Neural cell (in vitro differentiated cells): ENCODE measurements at regions not wholly inside any gene's neighbourhood (a gene's known extent, or its start where the extent isn't known, plus 50 kb on each side); places are given as distances from the start of the nearest gene placed in this dataset.

Experiments
- H2AFZ ChIP-seq: fragments of 200-600, 300-800 bp; sonication (generic), shearing (Covaris generic); 2 replicates; pipeline ENCODE4 v1.6.0; 2014; ENCODE audit warnings: low read depth, mild to moderate bottlenecking, antibody characterized with exemption, low read length, moderate library complexity
- H3F3A ChIP-seq: fragments of 200-600 bp; shearing (Covaris generic); 2 replicates; pipeline ENCODE4 v1.6.1; 2016; ENCODE audit warnings: mild to moderate bottlenecking, moderate library complexity, mixed read lengths, antibody characterized with exemption, low read length; ENCODE audit not compliant: insufficient read depth, poor library complexity, severe bottlenecking
- H3K27ac ChIP-seq: fragments of 200-600, 300-800 bp; sonication (generic), shearing (Covaris generic); 2 replicates; pipeline ENCODE4 v1.5.1; 2014; ENCODE audit warnings: mild to moderate bottlenecking, low read length, moderate library complexity
- H3K27me3 ChIP-seq: fragments of 300-800, 200-600 bp; sonication (generic), shearing (Covaris generic); 2 replicates; pipeline ENCODE4 v1.6.0; 2014; ENCODE audit warnings: mild to moderate bottlenecking, low read depth, low read length, moderate library complexity; ENCODE audit not compliant: insufficient read depth
- H3K36me3 ChIP-seq: fragments of 300-800, 200-600 bp; sonication (generic), shearing (Covaris generic); 2 replicates; pipeline ENCODE4 v1.5.1; 2014; ENCODE audit warnings: mild to moderate bottlenecking, antibody characterized with exemption, low read length, moderate library complexity; ENCODE audit not compliant: insufficient read depth
- H3K4me2 ChIP-seq: fragments of 300-800, 200-600 bp; sonication (generic), shearing (Covaris generic); 2 replicates; pipeline ENCODE4 v1.6.0; 2014; ENCODE audit warnings: mild to moderate bottlenecking, low read length
- H3K4me3 ChIP-seq: fragments of 300-800, 200-600 bp; sonication (generic), shearing (Covaris generic); 2 replicates; pipeline ENCODE4 v1.5.1; 2014; ENCODE audit warnings: mild to moderate bottlenecking, low read length, moderate library complexity
- H3K79me2 ChIP-seq: fragments of 200-600 bp; shearing (Covaris generic); replicated peaks from 2 replicates; pipeline ENCODE4 v1.6.0; 2014; ENCODE audit warnings: mild to moderate bottlenecking, low read length, moderate library complexity; ENCODE audit not compliant: insufficient read depth
- H3K9ac ChIP-seq: fragments of 300-800, 200-600 bp; sonication (generic), shearing (Covaris generic); 2 replicates; pipeline ENCODE4 v1.6.1; 2016; ENCODE audit warnings: mild to moderate bottlenecking, low read length, mixed read lengths
- H3K9me2 ChIP-seq: fragments of 200-600 bp; shearing (Covaris generic); 2 replicates; pipeline ENCODE4 v1.6.1; 2016; ENCODE audit warnings: mild to moderate bottlenecking, low read length, mixed read lengths; ENCODE audit not compliant: insufficient read depth
- H3K9me3 ChIP-seq: fragments of 200-600, 300-800 bp; sonication (generic), shearing (Covaris generic); 2 replicates; pipeline ENCODE4 v1.6.1; 2016; ENCODE audit warnings: mild to moderate bottlenecking, mixed run types, low read length, moderate library complexity, mixed read lengths
- H4K20me1 ChIP-seq: fragments of 200-600 bp; shearing (Covaris generic); 2 replicates; pipeline ENCODE4 v1.6.1; 2016; ENCODE audit warnings: mild to moderate bottlenecking, mixed run types; ENCODE audit not compliant: insufficient read depth
- CTCF ChIP-seq: fragments of 450-650 bp; IDR thresholded peaks from 2 replicates; pipeline ENCODE4 v1.5.1; 2014; ENCODE audit warnings: antibody characterized with exemption, mild to moderate bottlenecking, moderate library complexity; ENCODE audit not compliant: poor library complexity, severe bottlenecking
- EP300 ChIP-seq: fragments of 450-650 bp; conservative IDR thresholded peaks from 2 replicates; pipeline ENCODE4 v1.6.1; 2014; ENCODE audit warnings: antibody characterized with exemption, mild to moderate bottlenecking, moderate library complexity; ENCODE audit not compliant: poor library complexity, severe bottlenecking
- EZH2 ChIP-seq: fragments of 200-600, 300-800 bp; shearing (Covaris generic), sonication (generic); IDR thresholded peaks from 2 replicates; pipeline ENCODE4 v1.6.1; 2014; ENCODE audit warnings: antibody characterized with exemption, low read length, borderline replicate concordance, mild to moderate bottlenecking; ENCODE audit not compliant: insufficient read depth, poor library complexity, severe bottlenecking
- MXI1 ChIP-seq: fragments of 450-650 bp; conservative IDR thresholded peaks from 2 replicates; pipeline ENCODE4 v1.6.1; 2014; ENCODE audit warnings: antibody characterized with exemption, mild to moderate bottlenecking; ENCODE audit not compliant: poor library complexity, severe bottlenecking
- POLR2AphosphoS5 ChIP-seq: IDR thresholded peaks from 2 replicates; pipeline ENCODE4 v1.6.1; 2012
- RAD21 ChIP-seq: fragments of 450-650 bp; conservative IDR thresholded peaks from 2 replicates; pipeline ENCODE4 v1.6.1; 2014; ENCODE audit warnings: antibody characterized with exemption, mild to moderate bottlenecking, moderate library complexity
- REST ChIP-seq: IDR thresholded peaks from 2 replicates; pipeline ENCODE4 v1.6.1; 2012; ENCODE audit warnings: borderline replicate concordance
- SMC3 ChIP-seq: fragments of 450-650 bp; conservative IDR thresholded peaks from 2 replicates; pipeline ENCODE4 v1.6.1; 2014; ENCODE audit warnings: antibody characterized with exemption, mild to moderate bottlenecking, moderate library complexity; ENCODE audit not compliant: poor library complexity
- TAF1 ChIP-seq: IDR thresholded peaks from 2 replicates; pipeline ENCODE4 v1.6.1; 2012; ENCODE audit warnings: low read depth

GRCh38 chr12:77514511-77514910 lies 316.2 kb upstream of the NAV3 start:
- no peaks in the 10 kb centered on the region for H3K9me3 ChIP-seq
- H3K27ac ChIP-seq: no peak overlapping the region
- no peaks in the 10 kb centered on the region for H3K36me3 ChIP-seq
- H3K4me2 ChIP-seq: no peak overlapping the region
- no peaks in the 10 kb centered on the region for H4K20me1 ChIP-seq
- H3K9me2 ChIP-seq: no peaks in the 10 kb centered on the region
- H3K9ac ChIP-seq: no peak overlapping the region
- no peaks in the 10 kb centered on the region for H3K27me3 ChIP-seq
- peaks cover 5% of the 10 kb centered on the region for H3K79me2 ChIP-seq
- no peak overlapping the region for H3K4me3 ChIP-seq
- no peak overlapping the region for H2AFZ ChIP-seq
- TF ChIP-seq SMC3 (no peak), RAD21 (no peak), REST (no peak), TAF1 (no peak), POLR2AphosphoS5 (no peak), EZH2 (no peak), CTCF (no peak), MXI1 (no peak), EP300 (no peak)
- H3F3A ChIP-seq: no peaks in the 10 kb centered on the region

GRCh38 chr12:77510985-77511384 lies 319.7 kb upstream of the NAV3 start:
- Histone ChIP-seq H3K9ac (no peak overlapping the region), H3K27me3 (no peaks in the 10 kb centered on the region)
- TF ChIP-seq MXI1 (no peak), EZH2 (no peak), SMC3 (no peak), CTCF (no peak), POLR2AphosphoS5 (no peak), RAD21 (no peak), TAF1 (no peak), REST (no peak), EP300 (no peak)

More at GRCh38 chr12:77510985-77511384, 319.7 kb upstream of the NAV3 start:
- Histone ChIP-seq H3K9me2 (no peaks in the 10 kb centered on the region), H3F3A (no peaks in the 10 kb centered on the region), H2AFZ (no peak overlapping the region), H3K27ac (no peak overlapping the region), H3K36me3 (no peaks in the 10 kb centered on the region), H3K79me2 (peaks cover 5% of the 10 kb centered on the region), H3K9me3 (no peaks in the 10 kb centered on the region), H4K20me1 (no peaks in the 10 kb centered on the region), H3K4me3 (no peak overlapping the region), H3K4me2 (no peak overlapping the region)
